NCI-H187 (cell line): ENCODE measurements at regions not wholly inside any gene's neighbourhood (a gene's known extent, or its start where the extent isn't known, plus 50 kb on each side); places are given as distances from the start of the nearest gene placed in this dataset.
"Not testable (repeated sequence)": the region's sequence is repeated elsewhere in the genome, so short reads cannot be mapped to it uniquely, and the experiment has no call there.

Source experiments
- DNase-seq, 2 experiments: peaks; one replicate each; lab custom pipeline; 2025; lab: John Stamatoyannopoulos, UW

- DNase-seq: no peak
These were observed 401.2 kb upstream of the RORB start for GRCh38 chr9:74095925-74096324.

- DNase-seq: no peak
These were observed 400.7 kb upstream of the RORB start for GRCh38 chr9:74096420-74096819.

- DNase-seq: no peak
These were observed 397.1 kb upstream of the RORB start for GRCh38 chr9:74100042-74100441.

- not testable (repeated sequence) for DNase-seq
These were observed 395.0 kb upstream of the RORB start for GRCh38 chr9:74102148-74102547.

GRCh38 chr9:74102702-74103101, 394.4 kb upstream of the RORB start:
- no peak for DNase-seq

GRCh38 chr9:74107692-74108091, 389.4 kb upstream of the RORB start:
- no peak for DNase-seq

GRCh38 chr9:74115976-74116375, 381.2 kb upstream of the RORB start:
- DNase-seq: no peak

- DNase-seq: no peak
These were observed 380.0 kb upstream of the RORB start for GRCh38 chr9:74117151-74117550.

GRCh38 chr9:74117731-74118130, 379.4 kb upstream of the RORB start:
- no peak for DNase-seq

- DNase-seq: no peak
These were observed 377.1 kb upstream of the RORB start for GRCh38 chr9:74120061-74120460.

GRCh38 chr9:74120470-74120869, 376.7 kb upstream of the RORB start:
- no peak for DNase-seq

- no peak for DNase-seq
These were observed 374.9 kb upstream of the RORB start for GRCh38 chr9:74122216-74122615.

GRCh38 chr9:74122661-74123060, 374.5 kb upstream of the RORB start:
- DNase-seq: no peak

GRCh38 chr9:74125941-74126340, 371.2 kb upstream of the RORB start:
- no peak for DNase-seq

GRCh38 chr9:74132986-74133385, 364.1 kb upstream of the RORB start:
- no peak for DNase-seq

- DNase-seq: no peak
These were observed 363.2 kb upstream of the RORB start for GRCh38 chr9:74133921-74134320.

GRCh38 chr9:74138182-74138581, 359.0 kb upstream of the RORB start:
- no peak for DNase-seq

GRCh38 chr9:74140141-74140540, 357.0 kb upstream of the RORB start:
- no peak for DNase-seq

- DNase-seq: no peak
These were observed 349.2 kb upstream of the RORB start for GRCh38 chr9:74147906-74148305.

- no peak for DNase-seq
These were observed 324.3 kb upstream of the RORB start for GRCh38 chr9:74172874-74173273.

- DNase-seq: no peak
These were observed 323.9 kb upstream of the RORB start for GRCh38 chr9:74173284-74173683.

GRCh38 chr9:74197771-74198170, 299.4 kb upstream of the RORB start:
- DNase-seq: not testable (repeated sequence)

- no peak for DNase-seq
These were observed 292.1 kb upstream of the RORB start for GRCh38 chr9:74205056-74205455.

GRCh38 chr9:74218385-74219063, 278.6 kb upstream of the RORB start:
- DNase-seq: no peak
